Fibroblast of villous mesenchyme (primary cell): ENCODE measurements at regions not wholly inside any gene's neighbourhood (a gene's known extent, or its start where the extent isn't known, plus 50 kb on each side); places are given as distances from the start of the nearest gene placed in this dataset.

Source experiments
- DNase-seq: peaks from one replicate; pipeline ENCODE4 v3.0.0-alpha.2; 2010; ENCODE audit warnings: low read depth
- H3K4me3 ChIP-seq: 2 replicates; pipeline ENCODE4 v1.5.1; 2011; ENCODE audit warnings: low read depth, mild to moderate bottlenecking, low read length
- CTCF ChIP-seq: IDR thresholded peaks from 2 replicates; pipeline ENCODE4 v1.5.1; 2012; ENCODE audit warnings: low read depth, mild to moderate bottlenecking, low read length; ENCODE audit not compliant: insufficient read depth

DNA sequence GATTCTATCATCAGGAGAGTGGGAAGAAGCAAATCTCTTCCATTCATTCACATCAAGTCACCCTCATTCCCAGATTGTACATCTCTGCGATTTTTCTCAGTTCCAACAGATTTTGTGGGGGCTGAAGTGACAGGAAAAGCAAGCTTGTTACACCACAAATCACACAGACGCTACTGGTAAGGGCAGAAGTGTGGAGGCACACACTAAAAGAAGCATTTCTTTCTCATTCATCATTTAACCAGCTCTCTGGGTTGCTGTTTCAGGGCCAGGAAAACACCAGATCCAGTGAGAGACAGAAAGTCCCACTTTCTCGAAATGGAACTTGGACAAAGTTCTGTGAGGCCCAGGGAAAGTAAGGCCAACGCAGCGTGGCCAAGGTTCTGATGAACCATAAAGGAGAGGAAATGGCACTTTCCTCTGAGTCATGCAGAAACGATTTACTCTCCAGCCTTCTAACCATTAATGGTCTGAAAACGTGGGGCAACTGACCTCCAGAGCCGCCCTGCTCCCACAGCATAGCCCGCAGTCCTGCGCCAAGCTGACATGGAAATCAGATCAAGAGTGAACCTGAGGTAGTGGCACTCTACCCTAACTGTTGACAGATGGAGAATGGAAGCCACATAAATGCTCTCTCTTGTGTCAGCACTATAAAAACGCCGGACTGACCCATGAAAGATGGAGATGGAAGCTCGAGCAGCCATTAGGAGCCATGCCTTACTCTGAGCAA lies 191.0 kb downstream of the C1D start:
- TF ChIP-seq CTCF: no peak
- no peak overlapping the region for H3K4me3 ChIP-seq
- peak; percentile 56 for DNase-seq

DNA sequence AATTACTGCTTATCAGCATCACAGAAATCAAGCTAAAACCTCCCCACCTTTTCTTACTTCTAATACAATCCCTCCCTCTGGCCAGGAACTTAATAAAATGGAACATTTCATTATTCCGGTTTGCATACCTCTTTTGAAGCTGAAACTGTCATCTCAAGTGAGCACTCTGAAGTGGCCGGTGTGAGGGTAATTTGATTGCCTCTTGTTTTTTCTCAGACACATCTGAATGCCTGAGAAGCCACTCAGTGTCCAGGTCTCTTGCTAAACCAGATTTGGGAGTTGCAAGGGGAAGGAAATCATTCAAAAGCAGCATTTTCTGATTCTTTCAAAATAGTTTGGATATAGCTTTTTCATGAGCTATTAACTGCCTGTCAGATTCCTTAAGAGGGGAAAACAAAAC lies 190.3 kb downstream of the C1D start:
- no peak for TF ChIP-seq CTCF
- no peak for DNase-seq

GRCh38 chr2:67873916-67874315 lies 188.9 kb downstream of the C1D start:
- TF ChIP-seq CTCF: no peak
- H3K4me3 ChIP-seq: no peak overlapping the region
- DNase-seq: no peak

More for the DNA sequence above, 190.3 kb downstream of the C1D start:
- no peak overlapping the region for H3K4me3 ChIP-seq

DNA sequence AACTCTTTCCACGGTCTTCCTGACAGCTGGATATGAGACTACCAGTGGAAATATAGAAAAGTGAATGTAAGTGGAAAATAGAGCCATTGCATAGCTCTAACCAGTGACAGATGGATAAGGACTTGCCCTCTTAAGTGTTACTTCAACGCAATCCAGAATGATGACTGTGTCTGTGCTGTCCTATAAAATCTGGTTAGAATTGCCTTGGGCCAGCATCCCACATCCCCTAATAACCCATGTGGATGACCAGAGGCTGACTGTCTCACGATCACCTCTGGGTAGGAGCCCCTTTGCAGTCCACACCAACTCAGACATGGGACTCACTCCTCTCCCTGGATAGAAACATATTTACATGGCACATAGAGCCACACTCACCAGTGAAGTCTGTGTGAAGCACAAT lies 186.6 kb downstream of the C1D start:
- no peak overlapping the region for H3K4me3 ChIP-seq
- TF ChIP-seq CTCF: no peak
- no peak for DNase-seq

GRCh38 chr2:67877301-67877700 lies 185.5 kb downstream of the C1D start:
- no peak for DNase-seq
- no peak for TF ChIP-seq CTCF
- no peak overlapping the region for H3K4me3 ChIP-seq

- DNase-seq: no peak
Observed at GRCh38 chr2:67878743-67879142, 184.1 kb downstream of the C1D start.

More at GRCh38 chr2:67878743-67879142, 184.1 kb downstream of the C1D start:
- H3K4me3 ChIP-seq: no peak overlapping the region
- TF ChIP-seq CTCF: no peak
